ENCODE measurements at regions not wholly inside any gene's neighbourhood (a gene's known extent, or its start where the extent isn't known, plus 50 kb on each side); places are given as distances from the start of the nearest gene placed in this dataset.

- TF ChIP-seq POLR2AphosphoS5 (IDR thresholded peaks at IDR 0.05; ENCODE audit: low read depth, low read length) = no peak
- no peak for TF ChIP-seq REST (IDR thresholded peaks at IDR 0.05; ENCODE audit: insufficient read depth in 1 of 2, low read depth in 2 of 2, low read length in 2 of 2)
Measured at GRCh38 chr17:72472106-72472505, 351.3 kb downstream of the SOX9 start.

Measured in PFSK-1 (cell line).